NCI-H146 treated with DMSO at 0.1 percent for 48 hours (cell line): ENCODE measurements at regions not wholly inside any gene's neighbourhood (a gene's known extent, or its start where the extent isn't known, plus 50 kb on each side); places are given as distances from the start of the nearest gene placed in this dataset.

ENCODE experiments used
- DNase-seq: peaks from one replicate; lab custom pipeline; 2025; ENCODE audit not compliant: unreplicated experiment; lab: John Stamatoyannopoulos, UW

GRCh38 chr21:32135401-32136363 is 143.2 kb downstream of the MIS18A start:
- DNase-seq = no peak

GRCh38 chr21:32134441-32135130 is 144.3 kb downstream of the MIS18A start:
- DNase-seq = no peak

GRCh38 chr21:32132881-32133280 is 146.0 kb downstream of the MIS18A start:
- DNase-seq = peak; percentile 27

DNA sequence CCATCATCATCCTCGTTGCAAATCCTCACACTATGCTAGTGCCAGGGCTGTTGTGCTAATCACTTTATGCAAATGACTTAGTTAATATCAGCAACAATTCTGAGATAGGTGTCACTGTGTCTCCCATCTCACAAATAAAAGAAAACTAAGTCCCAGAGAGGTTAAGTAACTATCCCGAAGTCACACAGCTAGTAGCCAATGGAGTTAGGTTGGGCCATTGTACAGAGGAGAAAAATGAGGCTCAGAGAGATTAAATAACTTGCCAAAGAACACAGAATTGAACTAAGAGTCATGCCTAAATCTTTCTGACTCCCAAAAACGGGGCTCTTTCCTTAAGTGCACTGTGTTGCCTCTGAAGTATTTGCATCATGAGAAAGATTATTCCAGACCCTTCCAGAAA is 146.4 kb downstream of the MIS18A start:
- DNase-seq = no peak

GRCh38 chr21:32131960-32132359 is 146.9 kb downstream of the MIS18A start:
- no peak for DNase-seq

DNA sequence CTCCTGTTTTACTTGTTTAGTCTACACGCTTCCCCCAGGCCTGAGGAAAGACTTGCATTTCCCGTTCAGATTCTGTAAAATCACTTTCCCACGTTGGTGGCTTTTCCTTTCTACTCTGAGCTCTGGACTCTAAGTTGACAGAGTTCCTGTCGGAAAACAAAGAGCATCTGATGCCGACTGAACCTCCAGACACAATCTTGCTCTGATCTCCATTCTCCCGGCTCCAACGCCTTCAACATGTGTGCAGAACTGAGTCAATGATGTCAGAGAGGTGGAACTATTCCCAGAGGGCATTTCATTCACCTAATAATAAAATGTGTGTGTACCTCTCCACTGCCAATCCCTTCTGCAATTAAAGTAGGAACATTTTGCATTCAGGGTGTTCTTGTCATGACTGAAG is 147.7 kb downstream of the MIS18A start:
- no peak for DNase-seq

DNA sequence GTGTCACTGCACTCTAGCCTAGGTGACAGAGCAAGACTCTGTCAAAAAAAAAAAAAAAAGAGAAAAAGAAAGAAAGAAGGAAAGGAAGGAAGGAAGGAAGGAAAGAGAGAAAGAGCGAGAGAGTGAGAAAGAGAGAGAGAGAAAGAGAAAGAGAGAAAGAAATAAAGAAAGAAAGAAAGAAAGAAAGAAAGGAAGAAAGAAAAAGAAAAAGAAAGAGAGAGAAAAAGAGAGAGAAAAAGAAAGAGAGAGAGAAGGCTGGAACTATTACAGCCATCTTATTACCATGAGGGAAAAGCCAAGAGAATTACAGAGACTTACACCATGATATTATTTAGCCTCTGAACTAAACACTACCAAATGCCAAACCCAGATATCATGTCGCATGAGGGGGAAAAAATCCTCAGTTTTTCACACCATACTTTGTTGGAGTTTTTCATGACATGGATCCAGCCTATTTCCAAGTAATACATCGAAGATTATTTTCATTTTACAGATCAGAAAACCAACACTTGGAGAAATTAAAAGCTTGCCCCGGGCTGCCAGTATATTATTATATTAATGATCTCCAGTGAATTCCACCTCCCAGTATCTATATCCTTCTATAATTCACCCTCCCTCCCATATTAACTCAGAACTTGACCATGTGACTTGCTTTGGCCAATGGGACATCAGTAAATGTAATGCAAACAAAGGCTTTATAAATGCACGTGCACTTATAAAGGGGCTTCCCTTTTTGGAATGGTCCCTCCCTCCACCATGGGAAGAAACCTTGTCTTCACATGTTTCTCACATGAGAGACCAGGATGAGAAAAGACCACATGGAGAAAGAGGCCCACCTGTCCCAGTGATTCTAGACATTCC is 148.6 kb downstream of the MIS18A start:
- no peak for DNase-seq

DNA sequence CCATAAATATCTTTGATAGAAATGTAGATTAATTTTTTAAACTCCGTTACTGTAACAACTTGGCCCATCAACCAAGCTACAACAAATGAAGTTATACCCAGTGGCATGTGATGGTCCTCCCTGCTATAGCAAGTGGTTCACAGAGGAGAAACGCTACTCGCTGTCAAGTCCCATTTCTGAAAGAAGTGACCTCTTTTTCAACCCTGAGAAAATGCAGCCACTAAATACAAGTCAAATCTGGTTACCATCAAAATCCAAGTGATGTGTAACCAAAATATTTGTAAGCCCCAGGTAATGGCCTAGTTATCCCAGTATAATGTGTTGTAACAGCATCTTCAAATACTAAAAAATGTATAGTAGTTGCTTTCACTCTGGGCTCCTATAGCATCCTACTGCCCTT is 151.8 kb downstream of the MIS18A start:
- DNase-seq = no peak

DNA sequence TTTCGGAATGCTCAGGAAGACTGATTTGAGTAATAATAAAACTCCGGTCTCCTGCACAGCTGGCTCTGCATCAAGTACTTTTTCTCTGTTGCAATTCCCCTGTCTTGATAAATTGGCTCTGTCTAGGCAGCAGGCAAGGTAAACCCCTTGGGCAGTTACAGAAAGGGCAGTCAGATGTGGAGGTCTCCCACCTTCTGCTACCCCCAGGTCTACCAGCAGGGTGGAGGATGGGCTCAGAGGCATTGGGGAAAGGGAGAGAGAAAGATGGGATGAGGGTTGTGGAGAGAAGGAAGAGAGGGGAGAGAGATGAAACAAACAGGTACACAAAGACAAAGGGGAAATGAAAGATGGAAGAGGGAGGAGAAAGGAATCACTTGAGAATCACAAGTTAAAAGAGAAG is 156.8 kb downstream of the MIS18A start:
- DNase-seq = no peak

- DNase-seq = no peak
Observed at GRCh38 chr21:32120230-32120629, 158.6 kb downstream of the MIS18A start.

- DNase-seq = no peak
Observed at GRCh38 chr21:32119811-32120210, 159.0 kb downstream of the MIS18A start.

DNA sequence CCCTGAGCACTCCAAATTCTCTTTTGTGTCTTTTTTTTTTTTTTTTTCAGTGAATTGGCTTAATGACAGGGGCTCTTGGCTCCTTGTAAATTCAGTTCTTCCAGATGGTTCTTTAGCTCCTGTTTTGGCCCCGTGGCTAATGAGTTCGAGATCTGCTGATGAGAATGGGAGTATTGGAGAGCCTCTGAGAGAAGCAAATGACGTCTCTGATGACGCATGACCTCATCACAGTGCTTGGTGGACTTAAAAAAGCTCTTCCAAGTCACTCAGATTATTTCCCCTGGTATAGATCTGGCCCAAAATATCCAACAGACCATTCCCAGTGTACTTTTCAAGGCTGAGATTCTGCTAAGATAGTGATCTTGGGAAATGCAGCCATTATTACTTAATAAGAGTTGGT is 159.5 kb downstream of the MIS18A start:
- no peak for DNase-seq

DNA sequence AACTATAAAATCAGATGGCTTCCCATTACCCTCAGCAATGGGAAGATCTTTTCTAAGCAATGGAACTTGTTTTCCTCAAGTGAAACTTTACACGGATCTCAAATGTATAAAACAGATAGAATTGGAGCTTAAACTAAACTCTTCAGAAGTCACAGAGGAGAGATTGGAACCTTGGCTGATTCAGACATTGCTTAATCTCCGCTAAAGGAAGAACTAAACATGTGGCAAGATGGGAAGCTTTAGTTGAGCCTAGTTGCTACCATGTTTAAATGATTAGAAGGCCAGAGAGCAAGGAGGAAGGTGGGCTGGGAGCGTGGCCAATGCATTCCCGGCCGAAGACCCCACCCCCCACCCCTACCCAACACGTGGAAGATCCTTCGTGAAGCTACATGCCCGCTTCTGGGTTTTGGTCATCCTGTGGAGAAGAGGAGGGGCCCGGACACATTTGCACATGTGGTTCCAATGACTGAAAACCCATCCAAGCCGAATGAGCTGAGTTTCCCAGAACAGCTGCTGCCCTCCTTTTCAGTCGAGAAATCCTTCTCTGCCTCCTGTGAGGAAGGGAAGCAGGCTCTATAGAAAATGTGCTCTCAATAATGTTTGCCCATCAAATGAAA is 164.3 kb downstream of the MIS18A start:
- no peak for DNase-seq

GRCh38 chr21:32113486-32113885 is 165.4 kb downstream of the MIS18A start:
- DNase-seq = no peak

GRCh38 chr21:32112195-32112594 is 166.7 kb downstream of the MIS18A start:
- DNase-seq = peak; percentile 55

DNA sequence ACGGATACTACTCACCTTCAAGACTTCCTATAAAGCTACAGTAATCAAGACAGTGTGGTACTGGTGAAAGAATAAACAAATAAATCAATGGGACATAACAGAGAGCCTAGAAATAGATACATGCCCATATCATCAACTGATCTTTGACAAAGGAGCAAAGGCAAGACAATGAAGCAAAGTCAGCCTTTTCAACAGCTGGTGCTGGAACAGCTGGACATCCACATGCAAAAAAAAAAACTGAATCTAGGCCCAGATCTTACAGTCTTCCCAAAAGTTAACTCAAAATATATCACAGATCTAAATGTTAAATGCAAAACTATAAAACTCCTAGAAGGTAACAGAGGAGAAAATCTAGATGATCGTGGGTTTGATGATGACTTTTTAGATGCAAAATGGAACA is 170.3 kb downstream of the MIS18A start:
- DNase-seq = no peak

- DNase-seq = no peak
Observed at GRCh38 chr21:32103361-32103760, 175.5 kb downstream of the MIS18A start.

GRCh38 chr21:32102426-32102825 is 176.4 kb downstream of the MIS18A start:
- no peak for DNase-seq

GRCh38 chr21:32101277-32101676 is 177.6 kb downstream of the MIS18A start:
- no peak for DNase-seq

DNA sequence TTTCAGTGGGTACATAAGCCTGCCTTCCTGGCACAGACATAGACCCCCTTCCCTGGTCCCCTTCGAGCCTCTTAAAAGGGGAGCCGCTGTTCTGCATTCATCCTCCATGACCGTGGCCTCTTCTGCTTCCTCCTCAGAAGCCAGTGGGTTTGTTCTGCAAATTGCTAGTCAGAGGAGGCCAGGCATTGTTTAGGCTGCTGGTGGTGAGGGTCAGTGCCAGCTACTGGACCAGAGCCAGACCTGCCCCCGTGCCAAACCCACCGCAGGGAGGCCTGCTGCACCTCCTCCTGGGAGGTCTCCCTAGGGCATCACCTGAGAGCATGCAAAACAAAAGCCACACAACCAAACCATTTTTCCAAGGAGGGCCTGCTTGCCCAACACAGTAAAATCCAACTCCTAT is 178.4 kb downstream of the MIS18A start:
- no peak for DNase-seq
